ENCODE measurements at regions not wholly inside any gene's neighbourhood (a gene's known extent, or its start where the extent isn't known, plus 50 kb on each side); places are given as distances from the start of the nearest gene placed in this dataset.

GRCh38 chr2:186431306-186431705, 54.8 kb upstream of the ZC3H15 start:
- Histone ChIP-seq H3K9me3 (ENCODE audit: insufficient read depth, low read length, severe bottlenecking) (no peaks in the 10 kb centered on the region), H3K4me1 (ENCODE audit: insufficient read depth, low read length) (peaks cover 12% of the 10 kb centered on the region), H3K4me3 (ENCODE audit: low read depth in 1 of 2, low read length in 2 of 2) (no peak overlapping the region), H2AFZ (ENCODE audit: low read depth, low read length) (no peak overlapping the region), H4K20me1 (ENCODE audit: insufficient read depth, low read length) (no peaks in the 10 kb centered on the region), H3K27ac (ENCODE audit: low read length) (no peak overlapping the region), H3K9ac (ENCODE audit: low read depth, low read length) (no peak overlapping the region), H3K36me3 (ENCODE audit: insufficient read depth, low read length) (no peaks in the 10 kb centered on the region; the same call in 1 of the 2 replicates), H3K79me2 (ENCODE audit: insufficient read depth, low read length) (no peaks in the 10 kb centered on the region), H3K27me3 (ENCODE audit: insufficient read depth, low read length, poor library complexity) (no peaks in the 10 kb centered on the region), H3K4me2 (ENCODE audit: insufficient read depth, low read length) (no peak overlapping the region)
- TF ChIP-seq EZH2 (IDR thresholded peaks at IDR 0.05; ENCODE audit: borderline replicate concordance, low read depth, low read length, severe bottlenecking) (no peak), CTCF (IDR thresholded peaks at IDR 0.05; ENCODE audit: borderline replicate concordance, extremely low read depth, low read length, poor library complexity, severe bottlenecking) (no peak)
- no peak for ATAC-seq (ENCODE audit: insufficient read depth, low read depth)
- DNase-seq = no peak

DNA sequence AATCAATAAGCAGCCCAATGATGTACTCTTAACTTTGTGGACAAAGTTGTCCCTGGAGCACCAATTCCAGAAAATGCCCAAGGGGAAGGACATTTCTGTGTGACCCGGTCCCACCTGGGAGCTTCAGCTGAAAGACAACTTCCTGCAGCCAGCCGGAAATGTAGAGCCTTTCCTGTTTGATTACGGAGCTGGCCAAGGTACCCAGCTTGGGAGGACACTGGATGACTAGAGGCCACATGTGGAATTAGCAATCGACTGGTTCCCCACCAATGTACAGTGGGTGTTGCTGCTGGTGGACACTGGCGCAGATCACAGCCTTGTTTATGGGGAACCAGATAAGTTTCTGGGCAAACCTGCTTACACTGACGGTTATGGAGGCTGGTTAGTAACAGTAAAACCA, 53.0 kb upstream of the ZC3H15 start:
- Histone ChIP-seq H4K20me1 (ENCODE audit: insufficient read depth, low read length) (no peaks in the 10 kb centered on the region), H3K79me2 (ENCODE audit: insufficient read depth, low read length) (no peaks in the 10 kb centered on the region), H3K9ac (ENCODE audit: low read depth, low read length) (no peak overlapping the region), H3K9me3 (ENCODE audit: insufficient read depth, low read length, severe bottlenecking) (peaks cover 14% of the 10 kb centered on the region), H3K4me3 (ENCODE audit: low read depth in 1 of 2, low read length in 2 of 2) (no peak overlapping the region), H3K4me2 (ENCODE audit: insufficient read depth, low read length) (no peak overlapping the region), H2AFZ (ENCODE audit: low read depth, low read length) (no peak overlapping the region), H3K36me3 (ENCODE audit: insufficient read depth, low read length) (no peaks in the 10 kb centered on the region; the same call in 1 of the 2 replicates), H3K27ac (ENCODE audit: low read length) (no peak overlapping the region), H3K27me3 (ENCODE audit: insufficient read depth, low read length, poor library complexity) (no peaks in the 10 kb centered on the region), H3K4me1 (ENCODE audit: insufficient read depth, low read length) (no peaks in the 10 kb centered on the region)
- DNase-seq (no peak), ATAC-seq (ENCODE audit: insufficient read depth, low read depth) (no peak)
- no peak for TF ChIP-seq CTCF (IDR thresholded peaks at IDR 0.05; ENCODE audit: borderline replicate concordance, extremely low read depth, low read length, poor library complexity, severe bottlenecking)
- no peak for TF ChIP-seq EZH2 (IDR thresholded peaks at IDR 0.05; ENCODE audit: borderline replicate concordance, low read depth, low read length, severe bottlenecking)

DNA sequence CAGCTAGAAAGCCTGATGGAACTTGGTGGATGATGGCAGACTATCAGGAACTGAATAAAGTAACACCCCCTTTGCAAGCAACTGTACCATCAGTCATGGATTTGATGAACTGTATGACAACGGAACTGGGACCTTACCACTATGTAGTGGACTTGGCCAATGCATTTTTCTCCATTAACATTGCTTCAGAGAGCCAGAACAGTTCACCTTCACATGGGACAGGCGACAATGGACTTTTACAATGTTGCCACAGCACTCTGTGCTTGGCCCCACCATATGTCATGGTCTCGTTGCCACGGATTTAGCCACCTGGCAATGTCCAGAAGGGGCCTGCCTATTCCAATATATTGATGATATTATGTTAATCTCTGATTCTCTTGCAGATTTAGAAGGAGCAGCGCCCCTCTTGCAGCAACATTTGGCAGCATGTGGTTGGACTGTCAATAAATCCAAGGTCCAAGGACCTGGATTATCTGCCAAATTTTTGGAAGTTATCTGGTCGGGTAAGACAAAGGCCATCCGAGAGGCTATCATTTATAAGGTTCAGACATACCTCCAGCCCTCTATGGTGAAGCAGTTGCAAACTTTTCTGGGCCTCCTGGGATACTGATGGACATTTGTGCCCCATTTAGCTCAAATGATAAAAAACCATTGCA, 52.2 kb upstream of the ZC3H15 start:
- Histone ChIP-seq H3K4me1 (ENCODE audit: insufficient read depth, low read length) (no peaks in the 10 kb centered on the region), H3K9ac (ENCODE audit: low read depth, low read length) (no peak overlapping the region), H2AFZ (ENCODE audit: low read depth, low read length) (no peak overlapping the region), H3K79me2 (ENCODE audit: insufficient read depth, low read length) (no peaks in the 10 kb centered on the region), H3K27ac (ENCODE audit: low read length) (no peak overlapping the region), H3K36me3 (ENCODE audit: insufficient read depth, low read length) (no peaks in the 10 kb centered on the region; the same call in 1 of the 2 replicates), H3K4me2 (ENCODE audit: insufficient read depth, low read length) (no peak overlapping the region), H4K20me1 (ENCODE audit: insufficient read depth, low read length) (no peaks in the 10 kb centered on the region), H3K9me3 (ENCODE audit: insufficient read depth, low read length, severe bottlenecking) (peaks cover 23% of the 10 kb centered on the region), H3K27me3 (ENCODE audit: insufficient read depth, low read length, poor library complexity) (no peaks in the 10 kb centered on the region), H3K4me3 (ENCODE audit: low read depth in 1 of 2, low read length in 2 of 2) (no peak overlapping the region)
- ATAC-seq (ENCODE audit: insufficient read depth, low read depth) = no peak
- DNase-seq = no peak
- TF ChIP-seq EZH2 (IDR thresholded peaks at IDR 0.05; ENCODE audit: borderline replicate concordance, low read depth, low read length, severe bottlenecking) = no peak
- no peak for TF ChIP-seq CTCF (IDR thresholded peaks at IDR 0.05; ENCODE audit: borderline replicate concordance, extremely low read depth, low read length, poor library complexity, severe bottlenecking)

All from DND-41 (cell line).